KMS-11 (cell line): ENCODE measurements at regions not wholly inside any gene's neighbourhood (a gene's known extent, or its start where the extent isn't known, plus 50 kb on each side); places are given as distances from the start of the nearest gene placed in this dataset.

Experiments
- H2AFZ ChIP-seq: fragments of 200-600 bp; sonication (generic); 2 replicates; pipeline ENCODE4 v1.6.1; 2016; ENCODE audit warnings: antibody characterized with exemption, mixed run types, low read depth
- H3K27ac ChIP-seq: fragments of 200-600 bp; sonication (generic); 2 replicates; pipeline ENCODE4 v1.6.1; 2016; ENCODE audit warnings: mild to moderate bottlenecking, mixed run types
- H3K27me3 ChIP-seq: fragments of 200-600 bp; sonication (generic); 2 replicates; pipeline ENCODE4 v1.6.1; 2017; ENCODE audit warnings: mild to moderate bottlenecking, low read depth, mixed run types, moderate library complexity; ENCODE audit not compliant: insufficient read depth
- H3K36me3 ChIP-seq: fragments of 200-600 bp; sonication (generic); 2 replicates; pipeline ENCODE4 v1.6.1; 2017; ENCODE audit warnings: mild to moderate bottlenecking, mixed run types; ENCODE audit not compliant: insufficient read depth
- H3K4me1 ChIP-seq: fragments of 200-600 bp; sonication (generic); 2 replicates; pipeline ENCODE4 v1.6.1; 2016; ENCODE audit warnings: mild to moderate bottlenecking, low read depth, mixed run types; ENCODE audit not compliant: poor library complexity, severe bottlenecking
- H3K4me2 ChIP-seq: fragments of 200-600 bp; sonication (generic); 2 replicates; pipeline ENCODE4 v1.7.0; 2016; ENCODE audit warnings: mild to moderate bottlenecking, mixed run types
- H3K4me3 ChIP-seq: fragments of 200-600 bp; sonication (generic); IDR thresholded peaks from 2 replicates; pipeline ENCODE4 v1.6.1; 2017; ENCODE audit warnings: low read depth, low read length, mixed read lengths; ENCODE audit not compliant: insufficient read depth
- H3K79me2 ChIP-seq: fragments of 200-600 bp; sonication (generic); 2 replicates; pipeline ENCODE4 v1.6.1; 2016; ENCODE audit warnings: low read depth, mixed run types; ENCODE audit not compliant: insufficient read depth
- H3K9ac ChIP-seq: fragments of 200-600 bp; sonication (generic); 2 replicates; pipeline ENCODE4 v1.6.1; 2016; ENCODE audit warnings: mild to moderate bottlenecking, mixed run types
- H4K20me1 ChIP-seq: fragments of 200-600 bp; sonication (generic); 2 replicates; pipeline ENCODE4 v1.6.1; 2016; ENCODE audit warnings: mild to moderate bottlenecking, mixed run types; ENCODE audit not compliant: insufficient read depth
- TF ChIP-seq, protein P1 (sequence below): fragments of 200-600 bp; sonication (generic); conservative IDR thresholded peaks from 2 replicates; pipeline ENCODE4 v1.6.1; 2017; ENCODE audit warnings: low read depth, mild to moderate bottlenecking, antibody characterized with exemption, low read length, moderate library complexity, mixed read lengths

DNA sequence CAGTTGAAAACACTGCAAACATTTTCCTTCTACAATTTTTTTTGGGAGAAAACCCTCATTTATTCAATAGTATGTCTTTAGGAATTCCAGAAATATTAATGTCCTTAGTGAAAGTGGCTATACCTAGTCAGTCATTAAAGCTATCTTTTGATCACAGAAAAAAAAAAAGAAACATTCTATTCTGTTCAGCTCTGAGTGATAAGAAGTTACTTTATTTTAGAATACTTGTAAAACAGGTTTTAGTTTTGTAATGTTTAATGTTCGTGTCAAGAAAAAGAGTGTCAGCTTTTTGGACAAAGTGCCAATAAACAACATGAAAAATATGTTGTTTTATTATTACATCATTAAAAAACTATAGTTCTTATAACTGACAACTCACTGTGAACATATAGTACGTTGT is 240.4 kb downstream of the OGFRL1 start:
- Histone ChIP-seq H3K27ac (no peak overlapping the region), H3K4me1 (peaks cover 32% of the 10 kb centered on the region), H3K4me3 (no peak overlapping the region), H2AFZ (no peak overlapping the region), H3K79me2 (no peaks in the 10 kb centered on the region), H3K36me3 (no peaks in the 10 kb centered on the region), H3K9ac (no peak overlapping the region), H4K20me1 (no peaks in the 10 kb centered on the region), H3K4me2 (no peak overlapping the region), H3K27me3 (no peaks in the 10 kb centered on the region)
- TF ChIP-seq, protein P1, sequence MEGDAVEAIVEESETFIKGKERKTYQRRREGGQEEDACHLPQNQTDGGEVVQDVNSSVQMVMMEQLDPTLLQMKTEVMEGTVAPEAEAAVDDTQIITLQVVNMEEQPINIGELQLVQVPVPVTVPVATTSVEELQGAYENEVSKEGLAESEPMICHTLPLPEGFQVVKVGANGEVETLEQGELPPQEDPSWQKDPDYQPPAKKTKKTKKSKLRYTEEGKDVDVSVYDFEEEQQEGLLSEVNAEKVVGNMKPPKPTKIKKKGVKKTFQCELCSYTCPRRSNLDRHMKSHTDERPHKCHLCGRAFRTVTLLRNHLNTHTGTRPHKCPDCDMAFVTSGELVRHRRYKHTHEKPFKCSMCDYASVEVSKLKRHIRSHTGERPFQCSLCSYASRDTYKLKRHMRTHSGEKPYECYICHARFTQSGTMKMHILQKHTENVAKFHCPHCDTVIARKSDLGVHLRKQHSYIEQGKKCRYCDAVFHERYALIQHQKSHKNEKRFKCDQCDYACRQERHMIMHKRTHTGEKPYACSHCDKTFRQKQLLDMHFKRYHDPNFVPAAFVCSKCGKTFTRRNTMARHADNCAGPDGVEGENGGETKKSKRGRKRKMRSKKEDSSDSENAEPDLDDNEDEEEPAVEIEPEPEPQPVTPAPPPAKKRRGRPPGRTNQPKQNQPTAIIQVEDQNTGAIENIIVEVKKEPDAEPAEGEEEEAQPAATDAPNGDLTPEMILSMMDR = no peak

DNA sequence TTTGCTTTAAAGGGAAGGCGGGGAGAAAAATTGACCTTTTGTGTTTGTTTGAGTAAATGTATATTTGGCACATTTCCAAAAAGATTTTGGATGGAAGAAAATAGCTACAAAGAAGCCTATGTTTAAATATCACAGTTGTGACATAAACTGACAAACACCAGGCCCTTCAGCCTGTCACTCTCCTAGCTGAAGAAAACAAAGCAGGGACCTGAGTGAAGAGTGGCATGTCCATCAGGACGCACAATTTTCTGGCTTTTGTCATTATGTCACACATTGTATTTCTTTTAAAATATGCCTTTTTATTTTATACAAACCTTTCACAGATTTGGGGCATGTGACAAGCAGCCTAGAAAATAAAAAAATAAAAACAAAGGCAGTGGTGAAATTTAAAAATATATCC is 241.2 kb downstream of the OGFRL1 start:
- Histone ChIP-seq H3K79me2 (no peaks in the 10 kb centered on the region), H3K9ac (no peak overlapping the region), H3K4me2 (no peak overlapping the region), H3K27me3 (no peaks in the 10 kb centered on the region), H2AFZ (no peak overlapping the region), H3K4me3 (no peak overlapping the region), H3K27ac (no peak overlapping the region), H3K4me1 (peaks cover 25% of the 10 kb centered on the region), H4K20me1 (no peaks in the 10 kb centered on the region), H3K36me3 (no peaks in the 10 kb centered on the region)
- TF ChIP-seq, protein P1 = no peak

DNA sequence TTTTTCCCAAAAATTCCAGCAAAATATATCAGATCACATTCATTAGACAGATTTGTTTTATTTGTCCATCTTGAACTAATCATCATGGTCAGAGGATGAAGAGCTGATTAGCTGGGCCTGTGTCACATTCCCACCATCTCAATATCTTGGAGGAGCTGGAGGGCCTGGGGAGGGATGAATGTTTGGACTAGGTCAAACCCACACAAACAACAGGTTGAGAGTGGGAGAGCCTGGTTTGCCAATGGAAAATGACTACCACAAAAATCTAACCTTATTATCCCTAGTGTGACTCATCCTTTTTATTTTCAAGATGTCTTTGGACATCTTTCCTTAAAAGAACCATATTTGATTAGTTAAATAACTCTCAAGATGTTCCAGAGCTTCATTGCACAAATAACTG is 242.4 kb downstream of the OGFRL1 start:
- Histone ChIP-seq H3K79me2 (no peaks in the 10 kb centered on the region), H2AFZ (no peak overlapping the region), H3K4me2 (no peak overlapping the region), H4K20me1 (no peaks in the 10 kb centered on the region), H3K36me3 (no peaks in the 10 kb centered on the region), H3K27ac (no peak overlapping the region), H3K27me3 (no peaks in the 10 kb centered on the region), H3K4me1 (peaks cover 12% of the 10 kb centered on the region), H3K9ac (no peak overlapping the region), H3K4me3 (no peak overlapping the region)
- TF ChIP-seq, protein P1 = no peak

DNA sequence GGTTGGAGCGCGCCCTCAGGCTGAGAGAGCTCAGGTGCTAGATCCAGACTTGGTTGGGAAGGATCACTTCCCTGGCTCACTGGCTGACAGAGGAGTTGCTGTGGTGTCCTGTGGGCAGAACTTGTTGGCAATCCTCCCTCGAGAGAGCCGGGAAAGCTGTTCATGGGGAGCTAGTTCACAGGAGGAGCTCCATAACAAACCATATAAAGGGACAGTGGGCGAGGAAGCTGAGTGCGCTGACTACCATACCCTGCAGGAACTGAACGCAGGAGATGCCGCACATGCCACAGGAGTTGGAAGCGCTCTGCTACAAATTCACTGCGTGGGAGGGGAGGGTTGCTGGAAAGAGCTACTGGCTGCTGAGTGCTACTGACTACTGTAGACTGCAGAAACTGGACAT is 243.2 kb downstream of the OGFRL1 start:
- no peak overlapping the region for H2AFZ ChIP-seq
- TF ChIP-seq, protein P1 = no peak
- no peaks in the 10 kb centered on the region for H3K79me2 ChIP-seq

DNA sequence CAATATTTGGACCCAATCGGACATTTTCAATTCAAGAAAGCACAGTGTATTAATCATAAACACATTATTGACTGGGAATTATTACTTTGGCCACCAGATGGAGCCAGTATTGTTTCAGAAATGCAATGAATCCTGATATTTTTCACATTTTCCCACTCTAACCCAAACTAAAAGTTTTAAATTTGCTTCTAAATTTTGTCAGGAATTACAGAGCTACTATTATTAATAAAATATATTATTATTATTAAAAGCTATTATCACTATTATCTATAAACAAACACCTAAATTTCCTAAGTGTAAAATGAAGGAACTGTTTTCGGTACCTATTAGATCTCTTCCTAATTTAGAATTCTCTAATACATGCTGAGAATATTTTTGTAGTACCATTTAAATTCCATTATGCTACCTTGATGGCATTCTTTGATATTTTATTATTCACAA is 245.3 kb downstream of the OGFRL1 start:
- TF ChIP-seq, protein P1 = peak; percentile 69; the same call in 1 of the 2 replicates
- Histone ChIP-seq H2AFZ (no peak overlapping the region), H3K9ac (no peak overlapping the region), H3K36me3 (no peaks in the 10 kb centered on the region), H3K4me1 (peaks cover 7% of the 10 kb centered on the region), H3K27ac (no peak overlapping the region), H4K20me1 (no peaks in the 10 kb centered on the region), H3K27me3 (no peaks in the 10 kb centered on the region), H3K79me2 (no peaks in the 10 kb centered on the region), H3K4me3 (no peak overlapping the region), H3K4me2 (no peak overlapping the region)

More for the DNA sequence above, 243.2 kb downstream of the OGFRL1 start:
- Histone ChIP-seq H3K4me1 (peaks cover 7% of the 10 kb centered on the region), H3K27me3 (no peaks in the 10 kb centered on the region), H4K20me1 (no peaks in the 10 kb centered on the region), H3K27ac (no peak overlapping the region), H3K4me3 (no peak overlapping the region), H3K4me2 (no peak overlapping the region), H3K9ac (no peak overlapping the region), H3K36me3 (no peaks in the 10 kb centered on the region)
